B cell (primary cell): ENCODE measurements at regions not wholly inside any gene's neighbourhood (a gene's known extent, or its start where the extent isn't known, plus 50 kb on each side); places are given as distances from the start of the nearest gene placed in this dataset.

Experiments
- ATAC-seq: fragments of 200-7000 bp; cut with Tn5 transposase; one replicate; pipeline ENCODE4 v1.10.0; 2021; ENCODE audit warnings: low read depth, mild to moderate bottlenecking, moderate number of reproducible peaks, moderate library complexity
- CTCF ChIA-PET: fragments of 350-600 bp; sonication (Branson Sonifier 250); formaldehyde crosslinking; loops from one replicate; lab custom pipeline; 2021; ENCODE audit warnings: antibody characterized with exemption, inconsistent platforms; lab: Charles Lee
- POLR2A ChIA-PET: fragments of 350-600 bp; sonication (Branson Sonifier 250); formaldehyde crosslinking; loops from one replicate; lab custom pipeline; 2021; ENCODE audit warnings: antibody characterized with exemption; lab: Charles Lee
- DNase-seq: peaks from one replicate; pipeline ENCODE4 v3.0.0; 2013
- H2AFZ ChIP-seq: 2 replicates; pipeline ENCODE4 v1.6.1; 2012; ENCODE audit warnings: mild to moderate bottlenecking, low read depth, low read length; ENCODE audit not compliant: insufficient read depth, poor library complexity, severe bottlenecking
- H3K27ac ChIP-seq, 2 donors: 1 replicate in 1 of 2; 2 replicates in 1 of 2; pipeline ENCODE4 v1.5.1; 2012 to 2013; ENCODE audit warnings: low read length in 2 of 2, mild to moderate bottlenecking in 2 of 2, moderate library complexity in 1 of 2
- H3K27me3 ChIP-seq, 4 experiments: fragments of 200-600 bp in 1 of 4; sonication (generic) in 1 of 4; replicated peaks in 1 of 4; 1 replicate in 2 of 4; 2 replicates in 2 of 4; pipeline versions ENCODE4 v1.6.1 to v1.7.0; 2013 to 2016; ENCODE audit warnings: low read length in 3 of 4, mild to moderate bottlenecking in 2 of 4, mixed read lengths in 1 of 4, moderate library complexity in 1 of 4; ENCODE audit not compliant: insufficient read depth in 4 of 4, control insufficient read depth in 3 of 4; ENCODE audit errors: control extremely low read depth in 1 of 4
- H3K36me3 ChIP-seq, 2 experiments: replicated peaks in 1 of 2; 1 replicate in 1 of 2; 2 replicates in 1 of 2; pipeline versions ENCODE4 v1.6.1 to v1.7.1; 2013; ENCODE audit warnings: low read length in 1 of 2; ENCODE audit not compliant: insufficient read depth in 2 of 2, control insufficient read depth in 1 of 2; ENCODE audit errors: control extremely low read depth in 1 of 2, extremely low read depth in 1 of 2
- H3K4me1 ChIP-seq, 2 donors: fragments of 200-600 bp in 1 of 2; sonication (generic) in 1 of 2; 1 replicate in 1 of 2; 2 replicates in 1 of 2; pipeline versions ENCODE4 v1.5.1 to v1.6.1; 2013 to 2017; ENCODE audit warnings: low read length in 2 of 2; ENCODE audit not compliant: control insufficient read depth in 2 of 2, insufficient read depth in 2 of 2
- H3K4me2 ChIP-seq: replicated peaks from 2 replicates; pipeline ENCODE3; 2012; ENCODE audit warnings: mild to moderate bottlenecking, low read depth, low read length; ENCODE audit not compliant: poor library complexity, severe bottlenecking
- H3K4me3 ChIP-seq, 5 experiments: fragments of 200-600 bp in 1 of 5; sonication (generic) in 1 of 5; 1 replicate in 3 of 5; 2 replicates in 2 of 5; pipeline versions ENCODE4 v1.5.1 to v1.7.0; 2011 to 2016; ENCODE audit warnings: low read length in 4 of 5, mild to moderate bottlenecking in 4 of 5, low read depth in 2 of 5, control low read depth in 1 of 5, moderate library complexity in 1 of 5; ENCODE audit not compliant: insufficient read depth in 1 of 5; ENCODE audit errors: control extremely low read depth in 1 of 5, extremely low read depth in 1 of 5
- H3K79me2 ChIP-seq: fragments of 200-600 bp; sonication (generic); one replicate; pipeline ENCODE4 v1.6.0; 2016; ENCODE audit warnings: low read length; ENCODE audit not compliant: control insufficient read depth, insufficient read depth
- H3K9ac ChIP-seq: fragments of 200-600 bp; sonication (generic); 2 replicates; pipeline ENCODE4 v1.6.1; 2017; ENCODE audit warnings: mild to moderate bottlenecking, low read length, moderate library complexity
- H3K9me3 ChIP-seq, 3 donors: one replicate each; pipeline versions ENCODE4 v1.6.1 to v1.7.1; 2013; ENCODE audit warnings: low read length in 2 of 3; ENCODE audit not compliant: control insufficient read depth in 2 of 3, insufficient read depth in 1 of 3; ENCODE audit errors: control extremely low read depth in 1 of 3
- H4K20me1 ChIP-seq: 2 replicates; pipeline ENCODE4 v1.6.0; 2012; ENCODE audit warnings: mild to moderate bottlenecking, low read length; ENCODE audit not compliant: insufficient read depth, control insufficient read depth, poor library complexity, severe bottlenecking
- H3K27ac Mint-ChIP-seq: one replicate; pipeline ENCODE4 v1.8.0; 2021; ENCODE audit warnings: mixed read lengths
- H3K27me3 Mint-ChIP-seq: one replicate; pipeline ENCODE4 v1.8.0; 2021; ENCODE audit warnings: mixed read lengths
- H3K4me1 Mint-ChIP-seq: one replicate; pipeline ENCODE4 v1.8.0; 2021; ENCODE audit warnings: mixed read lengths
- H3K4me3 Mint-ChIP-seq: one replicate; pipeline ENCODE4 v1.8.0; 2021; ENCODE audit warnings: mixed read lengths
- H3K9me3 Mint-ChIP-seq: one replicate; pipeline ENCODE4 v1.8.0; 2022; ENCODE audit warnings: mixed read lengths; ENCODE audit not compliant: insufficient read depth
- EZH2 ChIP-seq: IDR thresholded peaks from 2 replicates; pipeline ENCODE4 v1.6.1; 2012; ENCODE audit warnings: borderline replicate concordance, low read depth, mild to moderate bottlenecking, moderate library complexity, low read length; ENCODE audit not compliant: insufficient read depth, poor library complexity, severe bottlenecking
- WGBS: methylation state at CpG from one replicate; pipeline ENCODE4 v1.1.5; 2013; ENCODE audit warnings: missing lambda C conversion rate; ENCODE audit not compliant: insufficient coverage; 5-methylcytosine and 5-hydroxymethylcytosine counted together
- intact Hi-C: fragments of 100-400 bp; cut with micrococcal nuclease; formaldehyde crosslinking; loops from one replicate; pipeline ENCODE4 v1.10.0; 2022
- TF ChIP-seq, protein P1 (sequence below): fragments of 200-600 bp; IDR thresholded peaks from one replicate; pipeline ENCODE4 v1.8.0; 2022; ENCODE audit warnings: antibody characterized with exemption, mild to moderate bottlenecking

- Mint-ChIP-seq H3K9me3 (no peaks in the 10 kb centered on the region), H3K4me1 (no peaks in the 10 kb centered on the region), H3K4me3 (no peak overlapping the region), H3K27ac (no peak overlapping the region), H3K27me3 (peaks cover 2% of the 10 kb centered on the region)
- Histone ChIP-seq H3K27ac (no peak overlapping the region), H2AFZ (no peak overlapping the region), H3K36me3 (no peaks in the 10 kb centered on the region), H3K27me3 (no peaks in the 10 kb centered on the region), H3K4me2 (no peak overlapping the region), H3K9me3 (no peaks in the 10 kb centered on the region), H3K4me1 (no peaks in the 10 kb centered on the region), H3K79me2 (no peaks in the 10 kb centered on the region), H3K9ac (no peak overlapping the region), H4K20me1 (no peaks in the 10 kb centered on the region), H3K4me3 (no peak overlapping the region)
- 100% methylated on average over 1 of the region's 2 CpGs for WGBS
- no peak for DNase-seq
- TF ChIP-seq, protein P1, sequence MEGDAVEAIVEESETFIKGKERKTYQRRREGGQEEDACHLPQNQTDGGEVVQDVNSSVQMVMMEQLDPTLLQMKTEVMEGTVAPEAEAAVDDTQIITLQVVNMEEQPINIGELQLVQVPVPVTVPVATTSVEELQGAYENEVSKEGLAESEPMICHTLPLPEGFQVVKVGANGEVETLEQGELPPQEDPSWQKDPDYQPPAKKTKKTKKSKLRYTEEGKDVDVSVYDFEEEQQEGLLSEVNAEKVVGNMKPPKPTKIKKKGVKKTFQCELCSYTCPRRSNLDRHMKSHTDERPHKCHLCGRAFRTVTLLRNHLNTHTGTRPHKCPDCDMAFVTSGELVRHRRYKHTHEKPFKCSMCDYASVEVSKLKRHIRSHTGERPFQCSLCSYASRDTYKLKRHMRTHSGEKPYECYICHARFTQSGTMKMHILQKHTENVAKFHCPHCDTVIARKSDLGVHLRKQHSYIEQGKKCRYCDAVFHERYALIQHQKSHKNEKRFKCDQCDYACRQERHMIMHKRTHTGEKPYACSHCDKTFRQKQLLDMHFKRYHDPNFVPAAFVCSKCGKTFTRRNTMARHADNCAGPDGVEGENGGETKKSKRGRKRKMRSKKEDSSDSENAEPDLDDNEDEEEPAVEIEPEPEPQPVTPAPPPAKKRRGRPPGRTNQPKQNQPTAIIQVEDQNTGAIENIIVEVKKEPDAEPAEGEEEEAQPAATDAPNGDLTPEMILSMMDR, result no peak
- TF ChIP-seq EZH2, result no peak
- POLR2A ChIA-PET, result no interaction called here
- CTCF ChIA-PET, result no interaction called here
- intact Hi-C loops, result no loop called here
- no peak for ATAC-seq
Observed at GRCh38 chr4:13918110-13918509, 290.6 kb upstream of the BOD1L1 start.

- Histone ChIP-seq H3K4me3 (no peak overlapping the region), H4K20me1 (no peaks in the 10 kb centered on the region), H3K27ac (no peak overlapping the region), H3K27me3 (no peaks in the 10 kb centered on the region), H3K9ac (no peak overlapping the region), H2AFZ (no peak overlapping the region), H3K36me3 (no peaks in the 10 kb centered on the region), H3K4me1 (no peaks in the 10 kb centered on the region), H3K79me2 (no peaks in the 10 kb centered on the region), H3K4me2 (no peak overlapping the region), H3K9me3 (no peaks in the 10 kb centered on the region)
- POLR2A ChIA-PET, result no interaction called here
- intact Hi-C loops, result no loop called here
- Mint-ChIP-seq H3K27me3 (peaks cover 3% of the 10 kb centered on the region), H3K4me1 (no peaks in the 10 kb centered on the region), H3K9me3 (no peaks in the 10 kb centered on the region), H3K4me3 (no peak overlapping the region), H3K27ac (no peak overlapping the region)
- DNase-seq (no peak), ATAC-seq (no peak)
- WGBS, result 80% methylated on average over 5 of the region's 7 CpGs
- TF ChIP-seq EZH2, result no peak
- TF ChIP-seq, protein P1, result no peak
- CTCF ChIA-PET, result no interaction called here
Observed at GRCh38 chr4:13918991-13919441, 291.5 kb upstream of the BOD1L1 start.
